Skeletal muscle cell (primary cell): ENCODE measurements at regions not wholly inside any gene's neighbourhood (a gene's known extent, or its start where the extent isn't known, plus 50 kb on each side); places are given as distances from the start of the nearest gene placed in this dataset.
A peak's percentile ranks its signal among the peaks of the same experiment; 100 is the strongest.

Experiments
- DNase-seq: peaks from one replicate; pipeline ENCODE4 v3.0.0-alpha.2; 2010; ENCODE audit warnings: low read depth
- H3K4me3 ChIP-seq: 2 replicates; pipeline ENCODE4 v1.5.1; 2011; ENCODE audit warnings: low read depth, mild to moderate bottlenecking, control low read depth, low read length, moderate library complexity

- DNase-seq = no peak
- H3K4me3 ChIP-seq = no peak overlapping the region
Observed at GRCh38 chr6:14487625-14488024, 370.1 kb downstream of the CD83 start.

GRCh38 chr6:14488180-14488579 lies 370.6 kb downstream of the CD83 start:
- H3K4me3 ChIP-seq = no peak overlapping the region
- DNase-seq = no peak

- DNase-seq = no peak
Observed at GRCh38 chr6:14489445-14489844, 371.9 kb downstream of the CD83 start.

GRCh38 chr6:14498748-14499147 lies 381.2 kb downstream of the CD83 start:
- DNase-seq = no peak
- no peak overlapping the region for H3K4me3 ChIP-seq

More at GRCh38 chr6:14489445-14489844, 371.9 kb downstream of the CD83 start:
- no peak overlapping the region for H3K4me3 ChIP-seq

- no peak overlapping the region for H3K4me3 ChIP-seq
- DNase-seq = no peak
Observed at GRCh38 chr6:14499309-14499708, 381.7 kb downstream of the CD83 start.

- peak; percentile 68 for DNase-seq
- H3K4me3 ChIP-seq = no peak overlapping the region
Observed at GRCh38 chr6:14499841-14500240, 382.3 kb downstream of the CD83 start.

GRCh38 chr6:14500809-14501208 lies 383.2 kb downstream of the CD83 start:
- no peak for DNase-seq
- H3K4me3 ChIP-seq = no peak overlapping the region

- H3K4me3 ChIP-seq = no peak overlapping the region
- DNase-seq = no peak
Observed at GRCh38 chr6:14501240-14501639, 383.7 kb downstream of the CD83 start.

GRCh38 chr6:14501914-14502313 lies 384.3 kb downstream of the CD83 start:
- no peak overlapping the region for H3K4me3 ChIP-seq
- DNase-seq = no peak

- no peak overlapping the region for H3K4me3 ChIP-seq
- no peak for DNase-seq
Observed at GRCh38 chr6:14502551-14502950, 385.0 kb downstream of the CD83 start.

- DNase-seq = no peak
- H3K4me3 ChIP-seq = no peak overlapping the region
Observed at GRCh38 chr6:14505401-14505800, 387.8 kb downstream of the CD83 start.

- no peak for DNase-seq
Observed at GRCh38 chr6:14506656-14507246, 389.2 kb downstream of the CD83 start.

GRCh38 chr6:14509120-14509519 lies 391.5 kb downstream of the CD83 start:
- H3K4me3 ChIP-seq = no peak overlapping the region
- DNase-seq = no peak

More at GRCh38 chr6:14506656-14507246, 389.2 kb downstream of the CD83 start:
- H3K4me3 ChIP-seq = no peak overlapping the region

- DNase-seq = no peak
- H3K4me3 ChIP-seq = no peak overlapping the region
Observed at GRCh38 chr6:14510038-14510437, 392.5 kb downstream of the CD83 start.

GRCh38 chr6:14511061-14511586 lies 393.6 kb downstream of the CD83 start:
- H3K4me3 ChIP-seq = no peak overlapping the region
- DNase-seq = no peak

- DNase-seq = no peak
- H3K4me3 ChIP-seq = no peak overlapping the region
Observed at GRCh38 chr6:14512246-14512645, 394.7 kb downstream of the CD83 start.

GRCh38 chr6:14513496-14514393 lies 396.2 kb downstream of the CD83 start:
- H3K4me3 ChIP-seq = no peak overlapping the region
- DNase-seq = no peak

GRCh38 chr6:14516956-14517355 lies 399.4 kb downstream of the CD83 start:
- no peak for DNase-seq

GRCh38 chr6:14517516-14518105 lies 400.0 kb downstream of the CD83 start:
- DNase-seq = no peak
- H3K4me3 ChIP-seq = no peak overlapping the region

More at GRCh38 chr6:14516956-14517355, 399.4 kb downstream of the CD83 start:
- no peak overlapping the region for H3K4me3 ChIP-seq

- no peak overlapping the region for H3K4me3 ChIP-seq
- no peak for DNase-seq
Observed at GRCh38 chr6:14518515-14519217, 401.1 kb downstream of the CD83 start.
